Smooth muscle cell (in vitro differentiated cells): ENCODE measurements at regions not wholly inside any gene's neighbourhood (a gene's known extent, or its start where the extent isn't known, plus 50 kb on each side); places are given as distances from the start of the nearest gene placed in this dataset.
"Not testable (repeated sequence)": the region's sequence is repeated elsewhere in the genome, so short reads cannot be mapped to it uniquely, and the experiment has no call there.

ENCODE experiments used
- DNase-seq: peaks from one replicate; lab custom pipeline; 2025; ENCODE audit not compliant: unreplicated experiment; lab: John Stamatoyannopoulos, UW
- H2AFZ ChIP-seq: fragments of 200-600 bp; sonication (generic); 2 replicates; pipeline ENCODE4 v1.6.0; 2016; ENCODE audit warnings: antibody characterized with exemption, low read depth, mild to moderate bottlenecking
- H3F3A ChIP-seq: fragments of 200-600 bp; sonication (generic); 2 replicates; pipeline ENCODE4 v1.6.0; 2017; ENCODE audit warnings: antibody characterized with exemption, low read depth
- H3K27ac ChIP-seq: fragments of 200-600 bp; sonication (generic); 2 replicates; pipeline ENCODE4 v1.5.1; 2016; ENCODE audit warnings: low read depth, mild to moderate bottlenecking
- H3K27me3 ChIP-seq: fragments of 200-600 bp; sonication (generic); 2 replicates; pipeline ENCODE4 v1.6.1; 2016; ENCODE audit warnings: low read depth, mild to moderate bottlenecking
- H3K36me3 ChIP-seq: fragments of 200-600 bp; sonication (generic); 2 replicates; pipeline ENCODE4 v1.5.1; 2016; ENCODE audit warnings: low read depth
- H3K4me1 ChIP-seq: fragments of 200-600 bp; sonication (generic); 2 replicates; pipeline ENCODE4 v1.5.1; 2016; ENCODE audit warnings: low read depth
- H3K4me2 ChIP-seq: fragments of 200-600 bp; sonication (generic); 2 replicates; pipeline ENCODE4 v1.6.0; 2016; ENCODE audit warnings: mild to moderate bottlenecking
- H3K4me3 ChIP-seq: fragments of 200-600 bp; sonication (generic); 2 replicates; pipeline ENCODE4 v1.5.1; 2016; ENCODE audit warnings: mild to moderate bottlenecking
- H3K79me2 ChIP-seq: fragments of 200-600 bp; sonication (generic); 2 replicates; pipeline ENCODE4 v1.6.0; 2016; ENCODE audit warnings: low read depth, mild to moderate bottlenecking
- H3K9ac ChIP-seq: fragments of 200-600 bp; sonication (generic); 2 replicates; pipeline ENCODE4 v1.6.0; 2016; ENCODE audit warnings: low read depth
- H3K9me3 ChIP-seq: fragments of 200-600 bp; sonication (generic); replicated peaks from 2 replicates; pipeline ENCODE4 v1.5.1; 2016; ENCODE audit warnings: low read depth
- H4K20me1 ChIP-seq: fragments of 200-600 bp; sonication (generic); 2 replicates; pipeline ENCODE4 v1.6.0; 2016; ENCODE audit warnings: low read depth
- WGBS: methylation state at CpG from one replicate; pipeline ENCODE4 v1.1.7; 2016; ENCODE audit warnings: low lambda C conversion rate; 5-methylcytosine and 5-hydroxymethylcytosine counted together
- TF ChIP-seq, protein P1 (sequence below): fragments of 200-600 bp; sonication (generic); IDR thresholded peaks from 2 replicates; pipeline ENCODE4 v1.5.1; 2017; ENCODE audit warnings: borderline replicate concordance, mild to moderate bottlenecking, antibody characterized with exemption; ENCODE audit not compliant: insufficient read depth, poor library complexity, severe bottlenecking

DNA sequence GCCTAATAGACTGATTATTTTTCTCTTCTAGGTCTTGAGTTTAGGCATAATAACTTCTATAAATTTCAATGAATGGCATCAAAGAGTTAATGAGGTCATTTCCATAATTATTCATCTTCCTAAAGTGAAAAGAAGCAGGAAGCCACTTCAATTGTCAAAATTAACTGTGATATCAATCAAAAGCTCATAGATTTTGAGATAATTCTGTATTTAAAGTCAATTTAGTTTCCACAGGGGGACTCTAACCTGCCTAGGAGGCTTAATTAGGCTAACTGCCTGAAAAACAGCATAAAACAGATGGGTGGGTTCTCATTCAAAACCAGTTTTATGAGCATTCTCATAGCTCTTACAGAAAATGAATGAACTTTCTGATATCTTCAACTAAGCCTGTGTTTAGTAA, 177.8 kb downstream of the OTOL1 start:
- Histone ChIP-seq H3K27me3 (no peaks in the 10 kb centered on the region), H3K9ac (no peak overlapping the region), H2AFZ (no peak overlapping the region), H3K4me1 (no peaks in the 10 kb centered on the region), H4K20me1 (no peaks in the 10 kb centered on the region), H3K36me3 (no peaks in the 10 kb centered on the region), H3K27ac (no peak overlapping the region), H3F3A (no peaks in the 10 kb centered on the region), H3K4me2 (no peak overlapping the region), H3K9me3 (no peaks in the 10 kb centered on the region), H3K79me2 (no peaks in the 10 kb centered on the region), H3K4me3 (no peak overlapping the region)
- DNase-seq, result no peak
- TF ChIP-seq, protein P1, sequence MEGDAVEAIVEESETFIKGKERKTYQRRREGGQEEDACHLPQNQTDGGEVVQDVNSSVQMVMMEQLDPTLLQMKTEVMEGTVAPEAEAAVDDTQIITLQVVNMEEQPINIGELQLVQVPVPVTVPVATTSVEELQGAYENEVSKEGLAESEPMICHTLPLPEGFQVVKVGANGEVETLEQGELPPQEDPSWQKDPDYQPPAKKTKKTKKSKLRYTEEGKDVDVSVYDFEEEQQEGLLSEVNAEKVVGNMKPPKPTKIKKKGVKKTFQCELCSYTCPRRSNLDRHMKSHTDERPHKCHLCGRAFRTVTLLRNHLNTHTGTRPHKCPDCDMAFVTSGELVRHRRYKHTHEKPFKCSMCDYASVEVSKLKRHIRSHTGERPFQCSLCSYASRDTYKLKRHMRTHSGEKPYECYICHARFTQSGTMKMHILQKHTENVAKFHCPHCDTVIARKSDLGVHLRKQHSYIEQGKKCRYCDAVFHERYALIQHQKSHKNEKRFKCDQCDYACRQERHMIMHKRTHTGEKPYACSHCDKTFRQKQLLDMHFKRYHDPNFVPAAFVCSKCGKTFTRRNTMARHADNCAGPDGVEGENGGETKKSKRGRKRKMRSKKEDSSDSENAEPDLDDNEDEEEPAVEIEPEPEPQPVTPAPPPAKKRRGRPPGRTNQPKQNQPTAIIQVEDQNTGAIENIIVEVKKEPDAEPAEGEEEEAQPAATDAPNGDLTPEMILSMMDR, result no peak

DNA sequence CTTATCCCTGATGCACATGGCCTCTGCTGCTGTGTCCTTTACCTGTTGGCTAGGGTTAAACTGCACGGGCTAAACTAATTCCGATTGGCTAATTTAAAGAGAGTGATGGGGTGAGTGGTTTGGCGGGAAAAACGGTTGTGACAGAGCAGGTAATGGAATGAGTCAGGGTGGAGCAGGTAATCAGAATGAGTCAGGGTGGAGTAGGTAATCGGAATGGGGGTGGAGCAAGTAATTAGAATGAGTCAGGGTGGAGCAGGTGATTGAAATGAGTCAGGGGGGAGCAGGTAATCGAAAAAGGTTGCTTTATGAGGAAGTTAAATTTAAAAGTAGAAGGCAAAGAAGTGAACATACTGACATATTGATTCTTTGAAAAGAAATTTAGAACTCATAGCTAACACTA, 185.2 kb downstream of the OTOL1 start:
- not testable (repeated sequence) for H3K27me3 ChIP-seq, H3F3A ChIP-seq, H3K9ac ChIP-seq, H3K4me2 ChIP-seq, H3K27ac ChIP-seq, H3K9me3 ChIP-seq, H3K4me1 ChIP-seq, H4K20me1 ChIP-seq, H3K79me2 ChIP-seq, H3K36me3 ChIP-seq, H2AFZ ChIP-seq, H3K4me3 ChIP-seq, DNase-seq
- 87% methylated on average over 6 of the region's 6 CpGs for WGBS

DNA sequence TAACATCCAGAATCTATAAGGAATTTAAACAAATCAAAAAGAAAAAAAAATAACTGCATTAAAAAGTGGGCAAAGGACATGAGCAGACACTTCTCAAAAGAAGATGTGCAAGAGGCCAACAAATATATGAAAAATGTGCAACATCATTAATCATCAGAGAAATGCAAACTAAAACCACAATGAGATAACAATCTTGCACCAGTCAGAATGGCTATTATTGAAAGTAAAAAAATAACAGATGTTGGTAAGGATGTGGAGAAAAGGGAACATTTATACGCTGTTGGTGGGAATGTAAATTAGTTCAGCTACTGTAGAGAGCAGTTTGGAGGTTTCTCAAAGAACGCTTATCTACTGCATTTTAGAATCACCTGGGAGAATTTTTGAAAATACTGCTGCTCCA, 186.1 kb downstream of the OTOL1 start:
- no peak for DNase-seq
- TF ChIP-seq, protein P1, result no peak
- Histone ChIP-seq H3K4me3 (no peak overlapping the region), H3K27me3 (no peaks in the 10 kb centered on the region), H2AFZ (no peak overlapping the region), H3K9ac (no peak overlapping the region), H3K9me3 (no peaks in the 10 kb centered on the region), H3F3A (no peaks in the 10 kb centered on the region), H3K4me2 (no peak overlapping the region), H4K20me1 (no peaks in the 10 kb centered on the region), H3K27ac (no peak overlapping the region), H3K36me3 (no peaks in the 10 kb centered on the region), H3K79me2 (no peaks in the 10 kb centered on the region), H3K4me1 (no peaks in the 10 kb centered on the region)
- WGBS, result 80% methylated on average over 2 of the region's 2 CpGs

DNA sequence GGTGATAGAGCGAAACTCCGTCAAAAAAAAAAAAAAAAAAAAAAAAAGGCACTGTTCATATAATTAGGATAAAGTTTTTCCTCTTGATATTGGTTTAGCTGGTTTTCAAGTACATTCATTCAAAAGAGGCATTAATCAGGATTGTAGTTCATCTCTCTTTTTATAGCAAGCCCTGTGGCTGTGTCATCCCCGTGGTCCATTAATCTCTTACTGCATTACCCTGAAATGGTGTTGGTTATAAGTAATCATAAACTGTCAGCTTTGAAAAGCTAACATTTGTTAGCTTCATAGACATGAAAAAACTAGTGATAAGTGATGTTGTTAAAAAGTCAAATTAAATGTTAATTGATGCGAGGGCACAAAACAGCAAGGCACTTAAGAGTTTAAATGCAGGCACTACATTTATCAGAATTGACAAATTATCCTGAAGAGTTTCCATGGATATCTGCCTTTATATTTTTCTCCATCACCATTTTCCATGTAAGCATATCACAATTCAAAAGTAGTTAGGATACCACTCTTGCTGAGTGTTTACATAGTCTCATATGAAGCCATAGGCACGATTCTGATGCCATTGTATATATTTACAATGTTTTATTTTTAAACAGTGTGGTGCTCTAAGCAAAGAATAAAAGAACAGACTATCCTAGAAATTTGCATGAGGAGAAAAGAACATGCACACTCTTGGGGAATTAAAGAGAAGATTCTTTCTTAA, 193.1 kb downstream of the OTOL1 start:
- Histone ChIP-seq H3K4me3 (no peak overlapping the region), H4K20me1 (no peaks in the 10 kb centered on the region), H3F3A (no peaks in the 10 kb centered on the region), H3K27me3 (no peaks in the 10 kb centered on the region), H3K4me2 (no peak overlapping the region), H3K27ac (no peak overlapping the region), H3K36me3 (no peaks in the 10 kb centered on the region), H2AFZ (no peak overlapping the region), H3K9ac (no peak overlapping the region), H3K79me2 (no peaks in the 10 kb centered on the region), H3K4me1 (no peaks in the 10 kb centered on the region), H3K9me3 (no peaks in the 10 kb centered on the region)
- 74% methylated on average over 5 of the region's 5 CpGs for WGBS
- DNase-seq, result no peak
- TF ChIP-seq, protein P1, result no peak
